ENCODE measurements at regions not wholly inside any gene's neighbourhood (a gene's known extent, or its start where the extent isn't known, plus 50 kb on each side); places are given as distances from the start of the nearest gene placed in this dataset.

DNA sequence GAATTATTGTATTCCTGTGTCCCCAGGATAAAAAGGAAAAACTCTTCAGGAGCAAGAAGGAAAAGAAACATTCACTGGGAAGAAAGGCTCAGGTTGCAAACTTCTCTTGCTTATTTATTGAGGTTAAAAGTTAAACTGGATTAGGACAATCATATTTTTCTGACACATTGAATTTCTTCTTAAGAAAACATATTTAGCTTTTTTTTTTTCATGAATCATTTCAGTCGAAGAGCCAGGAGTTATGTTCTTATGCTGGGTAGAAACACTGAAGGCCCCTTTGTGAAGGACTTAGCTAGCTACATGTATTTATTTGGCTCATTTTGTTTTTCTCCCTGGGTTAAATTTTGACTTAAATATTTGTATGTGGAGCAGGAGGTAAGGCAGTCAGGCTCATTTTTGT lies 434.0 kb downstream of the KLF5 start:
- Histone ChIP-seq H3K27ac (ENCODE audit: low read length) (no peak overlapping the region), H3K4me1 (ENCODE audit: control insufficient read depth, insufficient read depth, low read length) (no peaks in the 10 kb centered on the region), H3K27me3 (ENCODE audit: control insufficient read depth, insufficient read depth, low read length) (no peaks in the 10 kb centered on the region), H3K9me3 (ENCODE audit: control insufficient read depth, insufficient read depth, low read depth, low read length) (no peaks in the 10 kb centered on the region), H3K36me3 (ENCODE audit: control insufficient read depth, insufficient read depth, low read length) (no peaks in the 10 kb centered on the region), H3K4me3 (ENCODE audit: low read depth in 2 of 2, low read length in 2 of 2) (no peak overlapping the region)
- no TSS peak for BruUV-seq (replicated peaks)
- TF ChIP-seq TCF7L2 (IDR thresholded peaks at IDR 0.05; ENCODE audit: low read depth, low read length), result no peak
- TF ChIP-seq, protein P1, sequence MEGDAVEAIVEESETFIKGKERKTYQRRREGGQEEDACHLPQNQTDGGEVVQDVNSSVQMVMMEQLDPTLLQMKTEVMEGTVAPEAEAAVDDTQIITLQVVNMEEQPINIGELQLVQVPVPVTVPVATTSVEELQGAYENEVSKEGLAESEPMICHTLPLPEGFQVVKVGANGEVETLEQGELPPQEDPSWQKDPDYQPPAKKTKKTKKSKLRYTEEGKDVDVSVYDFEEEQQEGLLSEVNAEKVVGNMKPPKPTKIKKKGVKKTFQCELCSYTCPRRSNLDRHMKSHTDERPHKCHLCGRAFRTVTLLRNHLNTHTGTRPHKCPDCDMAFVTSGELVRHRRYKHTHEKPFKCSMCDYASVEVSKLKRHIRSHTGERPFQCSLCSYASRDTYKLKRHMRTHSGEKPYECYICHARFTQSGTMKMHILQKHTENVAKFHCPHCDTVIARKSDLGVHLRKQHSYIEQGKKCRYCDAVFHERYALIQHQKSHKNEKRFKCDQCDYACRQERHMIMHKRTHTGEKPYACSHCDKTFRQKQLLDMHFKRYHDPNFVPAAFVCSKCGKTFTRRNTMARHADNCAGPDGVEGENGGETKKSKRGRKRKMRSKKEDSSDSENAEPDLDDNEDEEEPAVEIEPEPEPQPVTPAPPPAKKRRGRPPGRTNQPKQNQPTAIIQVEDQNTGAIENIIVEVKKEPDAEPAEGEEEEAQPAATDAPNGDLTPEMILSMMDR (IDR thresholded peaks at IDR 0.05), result no peak
- TF ChIP-seq, protein P2, sequence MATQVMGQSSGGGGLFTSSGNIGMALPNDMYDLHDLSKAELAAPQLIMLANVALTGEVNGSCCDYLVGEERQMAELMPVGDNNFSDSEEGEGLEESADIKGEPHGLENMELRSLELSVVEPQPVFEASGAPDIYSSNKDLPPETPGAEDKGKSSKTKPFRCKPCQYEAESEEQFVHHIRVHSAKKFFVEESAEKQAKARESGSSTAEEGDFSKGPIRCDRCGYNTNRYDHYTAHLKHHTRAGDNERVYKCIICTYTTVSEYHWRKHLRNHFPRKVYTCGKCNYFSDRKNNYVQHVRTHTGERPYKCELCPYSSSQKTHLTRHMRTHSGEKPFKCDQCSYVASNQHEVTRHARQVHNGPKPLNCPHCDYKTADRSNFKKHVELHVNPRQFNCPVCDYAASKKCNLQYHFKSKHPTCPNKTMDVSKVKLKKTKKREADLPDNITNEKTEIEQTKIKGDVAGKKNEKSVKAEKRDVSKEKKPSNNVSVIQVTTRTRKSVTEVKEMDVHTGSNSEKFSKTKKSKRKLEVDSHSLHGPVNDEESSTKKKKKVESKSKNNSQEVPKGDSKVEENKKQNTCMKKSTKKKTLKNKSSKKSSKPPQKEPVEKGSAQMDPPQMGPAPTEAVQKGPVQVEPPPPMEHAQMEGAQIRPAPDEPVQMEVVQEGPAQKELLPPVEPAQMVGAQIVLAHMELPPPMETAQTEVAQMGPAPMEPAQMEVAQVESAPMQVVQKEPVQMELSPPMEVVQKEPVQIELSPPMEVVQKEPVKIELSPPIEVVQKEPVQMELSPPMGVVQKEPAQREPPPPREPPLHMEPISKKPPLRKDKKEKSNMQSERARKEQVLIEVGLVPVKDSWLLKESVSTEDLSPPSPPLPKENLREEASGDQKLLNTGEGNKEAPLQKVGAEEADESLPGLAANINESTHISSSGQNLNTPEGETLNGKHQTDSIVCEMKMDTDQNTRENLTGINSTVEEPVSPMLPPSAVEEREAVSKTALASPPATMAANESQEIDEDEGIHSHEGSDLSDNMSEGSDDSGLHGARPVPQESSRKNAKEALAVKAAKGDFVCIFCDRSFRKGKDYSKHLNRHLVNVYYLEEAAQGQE (IDR thresholded peaks at IDR 0.05; ENCODE audit: insufficient read depth in 1 of 2, low read depth in 2 of 2, low read length in 1 of 2), result no peak
- no peak for TF ChIP-seq POLR2AphosphoS5 (IDR thresholded peaks at IDR 0.05; ENCODE audit: low read depth, low read length)
- no peak for TF ChIP-seq SIN3A (IDR thresholded peaks at IDR 0.05; ENCODE audit: borderline replicate concordance, insufficient read depth, low read depth, low read length)
- intact Hi-C loops (cut with micrococcal nuclease; ENCODE audit: unreplicated experiment), result no loop called here
- CTCF ChIA-PET, result no interaction called here
- DNase-seq (ENCODE audit: low read depth, low spot score), result no peak
- ATAC-seq, result no peak
- POLR2A ChIA-PET, result no interaction called here
- in situ Hi-C loops (cut with HindIII; ENCODE audit: low pct_unique_long_range_greater_than_20kb, low sequenced_read_pairs), result no loop called here

DNA sequence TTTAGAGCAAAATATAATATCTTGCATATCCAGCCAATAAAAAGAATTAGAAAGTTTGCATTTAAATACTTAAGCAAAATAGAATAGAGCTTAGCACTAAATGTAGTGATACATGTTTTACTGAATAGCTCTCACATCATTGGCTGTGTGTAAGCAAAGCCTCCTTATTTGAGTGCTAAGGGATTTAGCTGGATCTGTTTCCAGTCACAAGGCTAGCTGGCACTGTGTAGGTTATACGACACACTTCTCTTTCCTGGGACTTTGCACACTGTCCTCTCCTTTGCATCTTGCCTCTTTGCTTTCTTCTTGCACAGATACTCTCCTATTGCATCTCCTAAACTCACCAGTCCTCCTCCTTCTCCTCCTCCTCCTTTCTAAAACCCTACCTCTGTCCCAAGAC lies 423.8 kb downstream of the KLF5 start:
- Histone ChIP-seq H3K4me1 (ENCODE audit: control insufficient read depth, insufficient read depth, low read length) (no peaks in the 10 kb centered on the region), H3K27me3 (ENCODE audit: control insufficient read depth, insufficient read depth, low read length) (no peaks in the 10 kb centered on the region), H3K9me3 (ENCODE audit: control insufficient read depth, insufficient read depth, low read depth, low read length) (no peaks in the 10 kb centered on the region), H3K27ac (ENCODE audit: low read length) (no peak overlapping the region), H3K36me3 (ENCODE audit: control insufficient read depth, insufficient read depth, low read length) (no peaks in the 10 kb centered on the region), H3K4me3 (ENCODE audit: low read depth in 2 of 2, low read length in 2 of 2) (no peak overlapping the region)
- BruUV-seq (replicated peaks), result no TSS peak
- ChIA-PET CTCF (no interaction called here), POLR2A (interaction anchor here (0.8 kb wide), 1 partner anchor 24 kb away, joined by 4 read pairs; no protein-coding TSS in a partner anchor)
- intact Hi-C loops (cut with micrococcal nuclease; ENCODE audit: unreplicated experiment), result no loop called here
- in situ Hi-C loops (cut with HindIII; ENCODE audit: low pct_unique_long_range_greater_than_20kb, low sequenced_read_pairs), result no loop called here
- no peak for DNase-seq (ENCODE audit: low read depth, low spot score)
- TF ChIP-seq, protein P2 (IDR thresholded peaks at IDR 0.05; ENCODE audit: insufficient read depth in 1 of 2, low read depth in 2 of 2, low read length in 1 of 2), result no peak
- no peak for TF ChIP-seq POLR2AphosphoS5 (IDR thresholded peaks at IDR 0.05; ENCODE audit: low read depth, low read length)
- TF ChIP-seq, protein P1 (IDR thresholded peaks at IDR 0.05), result no peak
- TF ChIP-seq TCF7L2 (IDR thresholded peaks at IDR 0.05; ENCODE audit: low read depth, low read length), result no peak
- no peak for TF ChIP-seq SIN3A (IDR thresholded peaks at IDR 0.05; ENCODE audit: borderline replicate concordance, insufficient read depth, low read depth, low read length)
- no peak for ATAC-seq
